Body of pancreas (tissue), 4 donors: ENCODE measurements at regions not wholly inside any gene's neighbourhood (a gene's known extent, or its start where the extent isn't known, plus 50 kb on each side); places are given as distances from the start of the nearest gene placed in this dataset.

Experiments used
- CTCF ChIP-seq, 7 experiments: fragments of 450-650 bp in 4 of 7; fragments of 200-600 bp in 3 of 7; sonication (generic) in 3 of 7; IDR thresholded peaks; one replicate each; pipeline ENCODE4 v1.5.1; 2016 to 2019; ENCODE audit warnings: antibody characterized with exemption in 7 of 7
- POLR2A ChIP-seq, 3 donors: fragments of 450-650 bp; IDR thresholded peaks; one replicate each; pipeline ENCODE4 v1.6.1; 2016; ENCODE audit warnings: antibody characterized with exemption in 3 of 3, mild to moderate bottlenecking in 2 of 3

- no peak for TF ChIP-seq CTCF (IDR thresholded peaks at IDR 0.05)
- TF ChIP-seq POLR2A (IDR thresholded peaks at IDR 0.05), result no peak
These were observed 59.4 kb upstream of the KHDRBS2 start for GRCh38 chr6:62345446-62345845.
